ENCODE measurements at regions not wholly inside any gene's neighbourhood (a gene's known extent, or its start where the extent isn't known, plus 50 kb on each side); places are given as distances from the start of the nearest gene placed in this dataset.

DNA sequence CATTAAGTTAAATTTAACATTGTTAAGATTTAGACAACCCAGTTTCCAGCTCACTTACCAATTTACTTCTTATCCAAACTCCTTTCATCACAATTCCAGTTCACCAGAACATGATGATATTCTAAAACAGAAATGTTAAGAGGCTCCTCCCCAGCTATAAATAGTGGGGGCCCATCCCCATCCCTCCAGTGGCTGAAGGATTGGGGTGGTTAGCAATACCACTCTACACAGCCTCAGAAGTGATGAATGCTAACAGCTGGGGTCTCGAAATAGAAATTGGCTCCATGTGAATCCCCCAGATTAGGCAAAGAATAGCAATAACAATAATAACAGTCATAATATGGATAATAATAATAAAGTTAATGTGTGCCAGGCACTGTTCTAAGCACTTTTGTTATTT is 97.9 kb upstream of the NCAM1 start:
- H3K27ac ChIP-seq = no peak overlapping the region
- TF ChIP-seq ZFX (IDR thresholded peaks at IDR 0.05; ENCODE audit: borderline replicate concordance) = no peak
- TF ChIP-seq, protein P1, sequence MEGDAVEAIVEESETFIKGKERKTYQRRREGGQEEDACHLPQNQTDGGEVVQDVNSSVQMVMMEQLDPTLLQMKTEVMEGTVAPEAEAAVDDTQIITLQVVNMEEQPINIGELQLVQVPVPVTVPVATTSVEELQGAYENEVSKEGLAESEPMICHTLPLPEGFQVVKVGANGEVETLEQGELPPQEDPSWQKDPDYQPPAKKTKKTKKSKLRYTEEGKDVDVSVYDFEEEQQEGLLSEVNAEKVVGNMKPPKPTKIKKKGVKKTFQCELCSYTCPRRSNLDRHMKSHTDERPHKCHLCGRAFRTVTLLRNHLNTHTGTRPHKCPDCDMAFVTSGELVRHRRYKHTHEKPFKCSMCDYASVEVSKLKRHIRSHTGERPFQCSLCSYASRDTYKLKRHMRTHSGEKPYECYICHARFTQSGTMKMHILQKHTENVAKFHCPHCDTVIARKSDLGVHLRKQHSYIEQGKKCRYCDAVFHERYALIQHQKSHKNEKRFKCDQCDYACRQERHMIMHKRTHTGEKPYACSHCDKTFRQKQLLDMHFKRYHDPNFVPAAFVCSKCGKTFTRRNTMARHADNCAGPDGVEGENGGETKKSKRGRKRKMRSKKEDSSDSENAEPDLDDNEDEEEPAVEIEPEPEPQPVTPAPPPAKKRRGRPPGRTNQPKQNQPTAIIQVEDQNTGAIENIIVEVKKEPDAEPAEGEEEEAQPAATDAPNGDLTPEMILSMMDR (IDR thresholded peaks at IDR 0.05) = no peak

DNA sequence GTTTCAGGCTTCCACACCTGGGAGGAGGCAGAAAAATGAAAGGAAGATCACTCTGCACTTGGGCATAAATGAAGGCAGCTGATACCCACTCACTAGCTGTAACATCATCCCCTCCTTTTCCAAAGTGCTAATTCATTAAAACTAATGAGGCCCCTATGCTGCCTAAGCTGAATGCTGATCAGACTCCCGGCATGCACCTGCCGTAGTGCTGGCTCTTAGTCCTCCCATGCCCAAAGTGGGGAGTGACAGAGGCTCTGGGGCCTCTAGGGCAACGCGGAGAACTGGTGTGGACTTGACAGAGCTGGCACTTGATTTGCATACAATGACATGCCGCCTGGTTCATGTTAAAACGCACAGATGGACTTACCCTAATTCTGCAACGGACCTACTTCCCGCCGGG is 96.5 kb upstream of the NCAM1 start:
- TF ChIP-seq, protein P1 (IDR thresholded peaks at IDR 0.05) = no peak
- TF ChIP-seq ZFX (IDR thresholded peaks at IDR 0.05; ENCODE audit: borderline replicate concordance) = no peak
- H3K27ac ChIP-seq = no peak overlapping the region

DNA sequence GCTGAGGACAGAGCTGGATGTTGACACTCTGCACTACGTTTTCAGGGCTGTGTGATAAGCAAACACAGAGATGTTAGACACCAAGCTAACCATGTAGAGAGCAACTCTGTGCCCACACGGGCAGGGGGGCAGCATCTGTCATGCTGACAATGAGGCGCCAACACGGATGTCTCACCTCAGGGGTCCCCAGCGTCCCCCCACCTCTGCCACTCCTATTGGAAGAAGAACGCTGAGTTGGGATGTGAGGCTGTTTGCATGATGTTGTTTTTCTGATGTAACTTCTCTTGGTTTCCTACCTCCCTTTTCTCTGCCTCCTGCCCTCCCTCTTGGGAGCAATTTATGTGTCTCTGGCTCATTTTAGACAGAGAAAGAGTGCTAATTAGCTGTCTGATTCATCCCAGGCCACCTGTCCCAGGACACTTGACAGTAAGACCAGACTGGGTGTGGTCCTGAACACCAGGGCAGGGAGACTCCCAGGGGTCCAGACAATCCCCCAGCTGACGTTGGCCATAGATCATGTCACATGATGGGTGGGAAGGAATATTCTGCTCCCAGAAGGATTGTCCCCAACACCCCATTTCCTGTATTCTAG is 89.2 kb upstream of the NCAM1 start:
- no peak for TF ChIP-seq ZFX (IDR thresholded peaks at IDR 0.05; ENCODE audit: borderline replicate concordance)
- TF ChIP-seq, protein P1 (IDR thresholded peaks at IDR 0.05) = no peak
- no peak overlapping the region for H3K27ac ChIP-seq

DNA sequence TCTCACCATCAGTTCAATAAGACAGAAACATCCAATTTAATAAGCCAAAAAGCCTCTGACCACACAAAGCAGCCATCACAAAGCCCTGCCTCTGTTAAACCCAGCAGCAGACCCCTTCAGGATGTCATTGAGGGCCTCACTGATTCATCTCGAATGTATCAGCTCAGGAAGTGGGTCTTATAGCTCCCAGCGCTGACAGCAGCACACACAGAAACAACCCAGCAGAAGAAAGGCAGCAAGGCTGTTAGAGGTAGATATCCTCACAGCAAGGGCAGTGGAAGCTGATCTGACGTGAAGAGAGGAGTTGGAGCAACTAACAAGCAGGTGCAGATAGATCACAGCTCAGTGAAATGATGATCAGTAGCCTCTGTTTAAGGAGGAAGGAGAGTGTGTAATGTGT is 86.2 kb upstream of the NCAM1 start:
- TF ChIP-seq ZFX (IDR thresholded peaks at IDR 0.05; ENCODE audit: borderline replicate concordance) = no peak
- TF ChIP-seq, protein P1 (IDR thresholded peaks at IDR 0.05) = no peak
- H3K27ac ChIP-seq = no peak overlapping the region

DNA sequence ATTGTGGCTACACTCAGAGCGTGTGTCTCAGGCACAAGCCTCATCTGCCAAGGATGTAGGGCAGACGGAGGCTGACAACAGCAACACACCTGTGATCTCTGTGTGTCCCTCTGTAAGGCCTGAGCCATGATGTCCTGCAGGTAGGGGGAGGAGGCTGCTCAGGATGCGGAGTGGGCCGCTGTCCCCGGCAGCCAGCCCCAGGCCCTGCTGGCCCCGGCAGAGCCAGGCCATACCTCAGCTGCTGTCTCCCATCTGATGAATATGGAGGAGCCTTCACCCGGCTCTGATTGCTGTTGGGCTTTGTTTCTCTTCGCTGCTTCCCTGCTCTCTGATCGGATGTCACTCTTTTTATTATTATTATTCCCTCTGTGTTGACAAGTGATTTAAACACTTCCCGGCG is 83.6 kb upstream of the NCAM1 start:
- H3K27ac ChIP-seq = no peak overlapping the region
- TF ChIP-seq, protein P1 (IDR thresholded peaks at IDR 0.05) = no peak
- no peak for TF ChIP-seq ZFX (IDR thresholded peaks at IDR 0.05; ENCODE audit: borderline replicate concordance)

DNA sequence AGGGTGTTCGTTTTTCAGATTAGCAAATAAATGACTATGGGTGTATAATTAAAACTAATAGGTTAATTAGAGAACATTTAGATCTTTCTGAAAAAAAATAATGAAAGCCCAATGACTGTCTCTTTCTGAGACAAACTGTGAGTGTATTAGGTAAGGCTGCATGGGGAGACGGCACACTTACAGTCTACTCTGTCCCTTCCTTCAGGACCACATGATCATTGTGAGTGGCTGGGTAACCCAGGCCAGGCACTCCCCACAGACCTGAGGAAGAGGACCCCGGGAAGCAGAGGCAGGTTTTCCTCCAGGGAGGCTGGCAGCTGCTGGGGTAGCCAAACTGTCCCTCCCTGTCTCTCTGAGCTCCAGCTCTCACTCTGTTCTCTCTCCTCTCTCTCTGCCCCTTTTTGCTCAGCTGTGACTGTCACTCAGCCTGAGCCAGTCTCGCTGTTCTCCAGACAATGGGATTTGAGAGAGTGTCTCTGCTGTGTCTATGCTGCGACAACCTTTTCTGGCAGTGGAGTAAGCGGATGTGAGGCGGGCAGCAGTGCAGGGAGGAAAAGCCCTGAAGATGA is 83.1 kb upstream of the NCAM1 start:
- no peak overlapping the region for H3K27ac ChIP-seq
- no peak for TF ChIP-seq ZFX (IDR thresholded peaks at IDR 0.05; ENCODE audit: borderline replicate concordance)
- TF ChIP-seq, protein P1 (IDR thresholded peaks at IDR 0.05) = no peak

DNA sequence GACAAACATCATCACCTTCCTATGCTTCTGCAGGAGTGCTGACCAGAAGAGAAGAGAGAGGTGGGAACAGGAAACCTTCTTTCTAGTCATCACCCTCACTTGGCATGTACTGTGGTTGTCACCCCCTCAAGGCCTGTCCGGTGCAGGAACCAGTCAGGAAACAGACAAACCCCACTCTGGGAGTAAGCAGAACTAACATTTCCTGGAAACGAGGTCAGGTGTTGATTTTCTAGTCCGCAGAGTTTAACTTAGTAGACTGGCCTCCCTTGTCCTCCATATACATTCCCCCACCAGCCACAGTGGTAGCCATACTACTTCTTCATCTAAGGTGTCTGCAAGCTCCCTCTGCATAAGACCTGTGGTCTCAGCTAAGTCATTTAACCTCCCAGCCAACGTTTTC is 80.7 kb upstream of the NCAM1 start:
- no peak overlapping the region for H3K27ac ChIP-seq

More for the DNA sequence above, 80.7 kb upstream of the NCAM1 start:
- TF ChIP-seq ZFX (IDR thresholded peaks at IDR 0.05; ENCODE audit: borderline replicate concordance) = no peak
- TF ChIP-seq, protein P1 (IDR thresholded peaks at IDR 0.05) = no peak
